ENCODE measurements at regions not wholly inside any gene's neighbourhood (a gene's known extent, or its start where the extent isn't known, plus 50 kb on each side); places are given as distances from the start of the nearest gene placed in this dataset.

- no peak for DNase-seq
Observed at GRCh38 chrX:15191830-15192229, 78.1 kb downstream of the ASB9 start.

GRCh38 chrX:15188039-15188438 lies 81.8 kb downstream of the ASB9 start:
- DNase-seq: no peak

GRCh38 chrX:15177316-15177715 lies 92.6 kb downstream of the ASB9 start:
- DNase-seq: no peak

- DNase-seq: no peak
Observed at GRCh38 chrX:15173411-15173810, 96.5 kb downstream of the ASB9 start.

- DNase-seq: no peak
Observed at GRCh38 chrX:15170927-15171326, 99.0 kb downstream of the ASB9 start.

GRCh38 chrX:15167826-15168225 lies 102.1 kb downstream of the ASB9 start:
- DNase-seq: peak in 1 of 2 experiments; percentile 26

GRCh38 chrX:15165832-15166231 lies 104.1 kb downstream of the ASB9 start:
- no peak for DNase-seq

GRCh38 chrX:15163131-15163530 lies 106.8 kb downstream of the ASB9 start:
- DNase-seq: no peak

GRCh38 chrX:15160558-15161095 lies 109.3 kb downstream of the ASB9 start:
- no peak for DNase-seq

- DNase-seq: no peak
Observed at GRCh38 chrX:15158736-15159406, 111.0 kb downstream of the ASB9 start.

- DNase-seq: no peak
Observed at GRCh38 chrX:15158350-15158735, 111.5 kb downstream of the ASB9 start.

- DNase-seq: no peak
Observed at GRCh38 chrX:15157624-15158023, 112.3 kb downstream of the ASB9 start.

- DNase-seq: no peak
Observed at GRCh38 chrX:15151267-15152186, 118.4 kb downstream of the ASB9 start.

GRCh38 chrX:15150586-15150985 lies 119.3 kb downstream of the ASB9 start:
- no peak for DNase-seq

GRCh38 chrX:15146515-15146914 lies 123.4 kb downstream of the ASB9 start:
- peak in 1 of 2 experiments; percentile 15 for DNase-seq

GRCh38 chrX:15143825-15144121 lies 126.1 kb downstream of the ASB9 start:
- no peak for DNase-seq

GRCh38 chrX:15143050-15143824 lies 126.6 kb downstream of the ASB9 start:
- peak in 1 of 2 experiments; percentile 57 for DNase-seq

- DNase-seq: no peak
Observed at GRCh38 chrX:15142084-15142715, 127.7 kb downstream of the ASB9 start.

GRCh38 chrX:15136795-15137194 lies 133.1 kb downstream of the ASB9 start:
- no peak for DNase-seq

GRCh38 chrX:15129412-15129811 lies 140.5 kb downstream of the ASB9 start:
- no peak for DNase-seq

GRCh38 chrX:15128861-15129260 lies 141.0 kb downstream of the ASB9 start:
- DNase-seq: no peak

- no peak for DNase-seq
Observed at GRCh38 chrX:15127010-15127409, 142.9 kb downstream of the ASB9 start.

- no peak for DNase-seq
Observed at GRCh38 chrX:15116900-15117299, 153.0 kb downstream of the ASB9 start.

Data from NCI-H446 (cell line).